ENCODE measurements at regions not wholly inside any gene's neighbourhood (a gene's known extent, or its start where the extent isn't known, plus 50 kb on each side); places are given as distances from the start of the nearest gene placed in this dataset.

GRCh38 chr13:84137292-84137691, 255.0 kb upstream of the SLITRK1 start:
- TF ChIP-seq CTCF (conservative IDR thresholded peaks at IDR 0.05; ENCODE audit: low read depth, low read length) (no peak), POLR2A (IDR thresholded peaks at IDR 0.05; ENCODE audit: low read depth, low read length) (no peak)

Measured in IMR-90 (cell line).